Stimulated activated CD4-positive, alpha-beta T cell treated with anti-CD3 and anti-CD28 coated beads, Interleukin-4, amount 100 ng/mL, for 48 hours (primary cell): ENCODE measurements at regions not wholly inside any gene's neighbourhood (a gene's known extent, or its start where the extent isn't known, plus 50 kb on each side); places are given as distances from the start of the nearest gene placed in this dataset.

ENCODE experiments used
- DNase-seq, 2 donors: peaks; one replicate each; pipeline ENCODE4 v3.0.0-alpha.2; 2020; ENCODE audit warnings: low read depth in 2 of 2

- DNase-seq = no peak
These were observed 328.8 kb downstream of the PRELID2 start for GRCh38 chr5:145506185-145506850.

GRCh38 chr5:145502906-145503305, 332.2 kb downstream of the PRELID2 start:
- no peak for DNase-seq

- DNase-seq = no peak
These were observed 334.4 kb downstream of the PRELID2 start for GRCh38 chr5:145500710-145501109.

- no peak for DNase-seq
These were observed 335.7 kb downstream of the PRELID2 start for GRCh38 chr5:145499483-145499882.

GRCh38 chr5:145497052-145497451, 338.1 kb downstream of the PRELID2 start:
- no peak for DNase-seq

- DNase-seq = no peak
These were observed 339.4 kb downstream of the PRELID2 start for GRCh38 chr5:145495741-145496140.

GRCh38 chr5:145495196-145495595, 339.9 kb downstream of the PRELID2 start:
- no peak for DNase-seq

- DNase-seq = no peak
These were observed 341.7 kb downstream of the PRELID2 start for GRCh38 chr5:145493435-145493834.

- DNase-seq = no peak
These were observed 345.6 kb downstream of the PRELID2 start for GRCh38 chr5:145489516-145489915.

- no peak for DNase-seq
These were observed 351.0 kb downstream of the PRELID2 start for GRCh38 chr5:145484158-145484557.

GRCh38 chr5:145483212-145483611, 351.9 kb downstream of the PRELID2 start:
- no peak for DNase-seq

- DNase-seq = no peak
These were observed 355.3 kb downstream of the PRELID2 start for GRCh38 chr5:145479857-145480256.

- DNase-seq = no peak
These were observed 355.9 kb downstream of the PRELID2 start for GRCh38 chr5:145479271-145479670.

GRCh38 chr5:145478651-145479050, 356.5 kb downstream of the PRELID2 start:
- no peak for DNase-seq

- no peak for DNase-seq
These were observed 362.0 kb downstream of the PRELID2 start for GRCh38 chr5:145473042-145473642.

- no peak for DNase-seq
These were observed 363.1 kb downstream of the PRELID2 start for GRCh38 chr5:145471831-145472612.

GRCh38 chr5:145471026-145471425, 364.1 kb downstream of the PRELID2 start:
- no peak for DNase-seq

- no peak for DNase-seq
These were observed 364.7 kb downstream of the PRELID2 start for GRCh38 chr5:145470396-145470979.

GRCh38 chr5:145467446-145467845, 367.7 kb downstream of the PRELID2 start:
- no peak for DNase-seq

GRCh38 chr5:145466533-145466932, 368.6 kb downstream of the PRELID2 start:
- DNase-seq = no peak

GRCh38 chr5:145465474-145466263, 369.5 kb downstream of the PRELID2 start:
- no peak for DNase-seq

GRCh38 chr5:145464171-145464570, 371.0 kb downstream of the PRELID2 start:
- no peak for DNase-seq
